AG04449 (cell line): ENCODE measurements at regions not wholly inside any gene's neighbourhood (a gene's known extent, or its start where the extent isn't known, plus 50 kb on each side); places are given as distances from the start of the nearest gene placed in this dataset.

ENCODE experiments used
- CTCF ChIA-PET: fragments of 350-600 bp; formaldehyde crosslinking; extraction: SDS; loops from one replicate; lab custom pipeline; 2021; ENCODE audit warnings: antibody characterized with exemption; lab: Yijun Ruan, JAX
- POLR2A ChIA-PET: fragments of 400-600, 350-600 bp; formaldehyde crosslinking; extraction: SDS; loops from one replicate; lab custom pipeline; 2020; ENCODE audit warnings: antibody characterized with exemption, inconsistent platforms; lab: Yijun Ruan, JAX
- DNase-seq: peaks from one replicate; pipeline ENCODE4 v3.0.0-alpha.2; 2010; ENCODE audit warnings: low read depth, low spot score
- H3K4me3 ChIP-seq: 2 replicates; pipeline ENCODE4 v1.5.1; 2011; ENCODE audit warnings: low read depth, mild to moderate bottlenecking, control low read depth, low read length
- TF ChIP-seq, protein P1 (sequence below): IDR thresholded peaks from one replicate; pipeline ENCODE4 v1.5.1; 2011; ENCODE audit warnings: mild to moderate bottlenecking, moderate library complexity, low read length, control low read depth, inconsistent platforms; ENCODE audit not compliant: insufficient read depth; ENCODE audit errors: missing control alignments

DNA sequence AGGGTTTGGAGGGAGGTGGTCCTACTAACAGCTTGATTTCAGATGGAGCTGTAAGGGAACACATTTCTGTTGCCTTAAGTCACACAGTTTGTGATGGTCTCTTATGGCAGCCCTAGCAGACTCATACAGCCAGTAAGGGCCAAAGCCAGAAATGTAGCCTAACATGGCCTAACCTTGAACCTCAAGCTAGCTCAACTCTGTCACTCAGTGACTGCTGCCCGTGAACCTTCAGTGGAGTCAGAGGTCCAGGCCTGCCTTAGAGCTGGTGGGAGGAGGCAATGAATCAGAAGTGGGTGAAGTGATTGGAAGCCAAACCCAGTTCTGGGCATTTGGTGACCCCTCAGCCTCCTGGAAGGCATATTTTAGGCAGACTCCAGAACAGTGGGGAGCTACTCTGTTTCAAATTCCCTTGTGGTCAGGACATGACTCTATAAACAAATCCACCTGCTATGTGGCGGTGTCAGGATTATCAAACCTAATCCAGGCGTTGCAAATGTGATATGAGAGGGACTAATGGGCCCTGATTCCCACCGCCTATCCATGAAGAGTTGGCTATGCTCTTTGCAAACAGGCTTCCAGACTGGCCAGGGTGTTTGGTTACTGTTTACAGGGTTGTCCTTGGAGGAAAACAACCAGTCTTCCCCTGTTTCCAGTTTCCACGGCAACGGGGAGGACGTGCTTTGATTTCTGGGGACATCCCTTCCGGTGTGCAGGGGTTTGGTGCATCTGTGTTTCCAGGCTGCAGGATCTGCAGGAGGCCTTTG is 105.9 kb upstream of the AGBL1 start:
- POLR2A ChIA-PET = no interaction called here
- no peak for DNase-seq
- TF ChIP-seq, protein P1, sequence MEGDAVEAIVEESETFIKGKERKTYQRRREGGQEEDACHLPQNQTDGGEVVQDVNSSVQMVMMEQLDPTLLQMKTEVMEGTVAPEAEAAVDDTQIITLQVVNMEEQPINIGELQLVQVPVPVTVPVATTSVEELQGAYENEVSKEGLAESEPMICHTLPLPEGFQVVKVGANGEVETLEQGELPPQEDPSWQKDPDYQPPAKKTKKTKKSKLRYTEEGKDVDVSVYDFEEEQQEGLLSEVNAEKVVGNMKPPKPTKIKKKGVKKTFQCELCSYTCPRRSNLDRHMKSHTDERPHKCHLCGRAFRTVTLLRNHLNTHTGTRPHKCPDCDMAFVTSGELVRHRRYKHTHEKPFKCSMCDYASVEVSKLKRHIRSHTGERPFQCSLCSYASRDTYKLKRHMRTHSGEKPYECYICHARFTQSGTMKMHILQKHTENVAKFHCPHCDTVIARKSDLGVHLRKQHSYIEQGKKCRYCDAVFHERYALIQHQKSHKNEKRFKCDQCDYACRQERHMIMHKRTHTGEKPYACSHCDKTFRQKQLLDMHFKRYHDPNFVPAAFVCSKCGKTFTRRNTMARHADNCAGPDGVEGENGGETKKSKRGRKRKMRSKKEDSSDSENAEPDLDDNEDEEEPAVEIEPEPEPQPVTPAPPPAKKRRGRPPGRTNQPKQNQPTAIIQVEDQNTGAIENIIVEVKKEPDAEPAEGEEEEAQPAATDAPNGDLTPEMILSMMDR = no peak
- H3K4me3 ChIP-seq = no peak overlapping the region
- CTCF ChIA-PET = no interaction called here

DNA sequence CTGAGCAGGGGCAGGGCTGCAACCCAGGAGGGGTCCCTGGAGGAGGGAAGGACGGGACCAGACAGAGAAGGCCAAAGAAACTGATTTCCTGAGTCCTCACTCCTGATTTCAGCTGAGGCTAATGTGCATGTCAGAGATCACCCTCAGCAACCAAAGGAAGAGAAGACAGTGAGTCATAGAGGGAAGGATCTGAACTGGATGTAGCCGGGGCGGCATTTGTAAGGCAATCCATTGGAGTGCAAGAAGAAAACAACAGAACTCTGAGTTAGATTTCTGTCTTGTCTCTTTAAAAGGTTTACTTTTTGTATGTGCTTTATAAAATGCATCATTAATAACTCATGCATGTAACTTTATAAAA is 105.3 kb upstream of the AGBL1 start:
- POLR2A ChIA-PET = no interaction called here
- no peak overlapping the region for H3K4me3 ChIP-seq
- TF ChIP-seq, protein P1 = no peak
- CTCF ChIA-PET = no interaction called here
- no peak for DNase-seq

DNA sequence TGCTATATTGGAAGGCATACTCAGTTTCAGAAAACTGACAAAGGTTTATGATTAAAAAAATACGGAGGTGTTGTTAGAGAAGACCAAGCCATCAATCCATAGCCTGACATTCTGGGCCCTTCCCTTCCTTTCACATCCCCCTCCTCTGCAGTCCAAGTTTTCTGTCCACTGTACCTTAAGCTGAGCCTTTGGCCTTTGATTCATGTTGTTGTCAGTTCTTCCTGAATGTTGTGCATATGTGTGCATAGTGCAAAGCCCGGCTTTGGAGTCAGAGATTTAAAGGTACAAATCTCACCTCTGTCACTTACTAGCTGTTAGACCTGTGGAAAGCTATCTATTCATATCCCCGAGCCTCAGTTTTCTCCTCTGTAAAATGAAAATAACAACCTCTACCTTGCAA is 104.9 kb upstream of the AGBL1 start:
- POLR2A ChIA-PET = no interaction called here
- DNase-seq = no peak

DNA sequence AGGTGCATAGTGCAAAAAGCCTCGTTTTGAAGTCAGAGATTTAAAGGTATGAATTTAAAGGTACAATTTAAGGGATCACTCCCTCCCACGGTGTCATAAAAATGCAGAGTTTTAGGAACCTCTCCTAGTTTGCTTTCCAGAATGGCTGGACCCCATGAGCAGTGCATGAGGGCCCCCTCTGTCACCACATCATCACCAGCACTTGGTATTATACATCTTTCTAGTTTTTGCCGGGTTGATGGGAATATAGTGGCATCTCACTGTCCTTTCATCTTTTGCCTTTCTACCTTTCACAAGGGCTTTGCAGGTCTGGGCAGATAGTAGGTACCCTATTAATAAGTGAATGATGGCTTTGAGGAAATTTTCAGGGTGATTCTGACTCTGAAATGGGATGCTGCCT is 103.6 kb upstream of the AGBL1 start:
- CTCF ChIA-PET = no interaction called here
- TF ChIP-seq, protein P1 = no peak
- POLR2A ChIA-PET = no interaction called here
- no peak for DNase-seq
- no peak overlapping the region for H3K4me3 ChIP-seq

More for the DNA sequence above, 104.9 kb upstream of the AGBL1 start:
- TF ChIP-seq, protein P1 = no peak
- CTCF ChIA-PET = no interaction called here
- H3K4me3 ChIP-seq = no peak overlapping the region

DNA sequence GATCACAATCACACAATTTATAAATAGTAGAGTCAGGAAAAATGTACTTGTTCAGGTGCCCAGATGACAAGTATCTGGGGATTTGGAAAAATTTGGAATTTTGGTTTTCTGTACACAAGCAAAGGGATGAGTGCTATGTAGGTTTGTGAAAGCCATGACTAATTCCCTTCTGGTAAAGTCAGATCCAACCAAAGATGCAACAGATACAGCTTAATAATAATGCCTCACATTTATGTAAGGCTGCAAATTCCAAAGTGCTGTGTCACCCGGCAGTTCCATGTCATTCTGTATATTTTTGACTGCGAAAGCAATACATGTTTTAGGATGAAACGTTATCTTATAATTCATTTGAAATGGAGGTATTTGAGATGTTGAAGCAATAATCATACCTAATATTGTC is 102.7 kb upstream of the AGBL1 start:
- ChIA-PET POLR2A (no interaction called here), CTCF (interaction anchor here (0.6 kb wide), 1 partner anchor 32 kb away, joined by 3 read pairs; no protein-coding TSS in a partner anchor)
- no peak overlapping the region for H3K4me3 ChIP-seq
- peak; percentile 0 for DNase-seq
- TF ChIP-seq, protein P1 = no peak

DNA sequence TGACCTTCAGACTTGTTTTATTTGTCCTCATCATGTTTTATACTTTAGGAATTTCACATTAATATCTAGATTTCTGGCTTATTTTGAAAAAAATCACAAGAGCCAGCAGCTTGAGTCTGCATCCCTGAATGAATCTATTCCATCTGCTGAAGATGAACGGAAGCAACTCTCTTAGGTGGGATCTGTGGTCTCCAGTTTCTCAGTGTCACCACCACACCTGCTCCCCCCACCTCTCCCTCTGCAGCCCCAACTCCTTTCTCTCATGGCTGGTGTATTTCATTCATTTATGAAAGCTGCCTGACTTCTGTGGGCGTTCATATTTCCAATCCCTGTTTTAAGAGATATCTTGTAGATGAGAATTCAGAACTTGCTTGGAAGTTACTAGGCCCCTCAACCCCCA is 102.1 kb upstream of the AGBL1 start:
- CTCF ChIA-PET = no interaction called here

More for the DNA sequence above, 102.1 kb upstream of the AGBL1 start:
- no peak for DNase-seq
- H3K4me3 ChIP-seq = no peak overlapping the region
- POLR2A ChIA-PET = no interaction called here
- TF ChIP-seq, protein P1 = no peak
